ENCODE measurements at regions not wholly inside any gene's neighbourhood (a gene's known extent, or its start where the extent isn't known, plus 50 kb on each side); places are given as distances from the start of the nearest gene placed in this dataset.

DNA sequence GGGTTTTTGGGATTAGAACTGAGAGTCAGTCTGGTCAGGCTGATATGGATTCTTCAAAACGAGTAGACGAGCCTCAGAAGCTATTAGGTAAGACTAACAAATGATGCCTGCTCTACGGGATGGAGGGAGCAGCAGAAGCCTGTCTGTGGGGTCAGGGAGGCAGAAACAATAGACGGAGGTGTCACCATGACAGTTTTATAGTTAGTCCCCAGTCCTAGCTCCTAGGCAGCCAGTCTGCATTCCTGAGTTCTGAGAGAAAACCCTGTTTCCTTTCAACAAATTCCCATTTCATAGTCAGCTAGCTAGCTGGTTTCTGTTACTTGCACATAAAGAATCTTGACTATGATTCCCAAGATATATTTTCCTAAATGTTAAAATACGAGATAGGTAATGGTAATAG lies 542.1 kb downstream of the PID1 start:
- TF ChIP-seq RARG (CRISPR knock-in tag; IDR thresholded peaks at IDR 0.05; ENCODE audit: low read depth) (no peak), SMC3 (IDR thresholded peaks at IDR 0.05; ENCODE audit: low read length) (no peak), SUZ12 (IDR thresholded peaks at IDR 0.05; ENCODE audit: low read depth, low read length) (no peak), JUNB (CRISPR knock-in tag; IDR thresholded peaks at IDR 0.05; ENCODE audit: borderline replicate concordance) (no peak), ZNF501 (CRISPR knock-in tag; IDR thresholded peaks at IDR 0.05) (no peak), SIN3A (IDR thresholded peaks at IDR 0.05; ENCODE audit: borderline replicate concordance, low read depth, low read length) (no peak), CREB1 (IDR thresholded peaks at IDR 0.05) (no peak), CREB1 (CRISPR knock-in tag; IDR thresholded peaks at IDR 0.05) (no peak)
- TF ChIP-seq, protein P1, sequence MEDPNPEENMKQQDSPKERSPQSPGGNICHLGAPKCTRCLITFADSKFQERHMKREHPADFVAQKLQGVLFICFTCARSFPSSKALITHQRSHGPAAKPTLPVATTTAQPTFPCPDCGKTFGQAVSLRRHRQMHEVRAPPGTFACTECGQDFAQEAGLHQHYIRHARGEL (CRISPR knock-in tag; IDR thresholded peaks at IDR 0.05), result no peak
- TF ChIP-seq, protein P2, sequence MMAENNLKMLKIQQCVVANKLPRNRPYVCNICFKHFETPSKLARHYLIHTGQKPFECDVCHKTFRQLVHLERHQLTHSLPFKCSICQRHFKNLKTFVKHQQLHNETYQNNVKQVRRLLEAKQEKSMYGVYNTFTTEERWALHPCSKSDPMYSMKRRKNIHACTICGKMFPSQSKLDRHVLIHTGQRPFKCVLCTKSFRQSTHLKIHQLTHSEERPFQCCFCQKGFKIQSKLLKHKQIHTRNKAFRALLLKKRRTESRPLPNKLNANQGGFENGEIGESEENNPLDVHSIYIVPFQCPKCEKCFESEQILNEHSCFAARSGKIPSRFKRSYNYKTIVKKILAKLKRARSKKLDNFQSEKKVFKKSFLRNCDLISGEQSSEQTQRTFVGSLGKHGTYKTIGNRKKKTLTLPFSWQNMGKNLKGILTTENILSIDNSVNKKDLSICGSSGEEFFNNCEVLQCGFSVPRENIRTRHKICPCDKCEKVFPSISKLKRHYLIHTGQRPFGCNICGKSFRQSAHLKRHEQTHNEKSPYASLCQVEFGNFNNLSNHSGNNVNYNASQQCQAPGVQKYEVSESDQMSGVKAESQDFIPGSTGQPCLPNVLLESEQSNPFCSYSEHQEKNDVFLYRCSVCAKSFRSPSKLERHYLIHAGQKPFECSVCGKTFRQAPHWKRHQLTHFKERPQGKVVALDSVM (CRISPR knock-in tag; IDR thresholded peaks at IDR 0.05), result no peak
- TF ChIP-seq, protein P3, sequence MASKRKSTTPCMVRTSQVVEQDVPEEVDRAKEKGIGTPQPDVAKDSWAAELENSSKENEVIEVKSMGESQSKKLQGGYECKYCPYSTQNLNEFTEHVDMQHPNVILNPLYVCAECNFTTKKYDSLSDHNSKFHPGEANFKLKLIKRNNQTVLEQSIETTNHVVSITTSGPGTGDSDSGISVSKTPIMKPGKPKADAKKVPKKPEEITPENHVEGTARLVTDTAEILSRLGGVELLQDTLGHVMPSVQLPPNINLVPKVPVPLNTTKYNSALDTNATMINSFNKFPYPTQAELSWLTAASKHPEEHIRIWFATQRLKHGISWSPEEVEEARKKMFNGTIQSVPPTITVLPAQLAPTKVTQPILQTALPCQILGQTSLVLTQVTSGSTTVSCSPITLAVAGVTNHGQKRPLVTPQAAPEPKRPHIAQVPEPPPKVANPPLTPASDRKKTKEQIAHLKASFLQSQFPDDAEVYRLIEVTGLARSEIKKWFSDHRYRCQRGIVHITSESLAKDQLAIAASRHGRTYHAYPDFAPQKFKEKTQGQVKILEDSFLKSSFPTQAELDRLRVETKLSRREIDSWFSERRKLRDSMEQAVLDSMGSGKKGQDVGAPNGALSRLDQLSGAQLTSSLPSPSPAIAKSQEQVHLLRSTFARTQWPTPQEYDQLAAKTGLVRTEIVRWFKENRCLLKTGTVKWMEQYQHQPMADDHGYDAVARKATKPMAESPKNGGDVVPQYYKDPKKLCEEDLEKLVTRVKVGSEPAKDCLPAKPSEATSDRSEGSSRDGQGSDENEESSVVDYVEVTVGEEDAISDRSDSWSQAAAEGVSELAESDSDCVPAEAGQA (IDR thresholded peaks at IDR 0.05; ENCODE audit: low read depth), result no peak
- TF ChIP-seq, protein P3 (CRISPR knock-in tag; IDR thresholded peaks at IDR 0.05; ENCODE audit: borderline replicate concordance), result no peak
- TF ChIP-seq, protein P4, sequence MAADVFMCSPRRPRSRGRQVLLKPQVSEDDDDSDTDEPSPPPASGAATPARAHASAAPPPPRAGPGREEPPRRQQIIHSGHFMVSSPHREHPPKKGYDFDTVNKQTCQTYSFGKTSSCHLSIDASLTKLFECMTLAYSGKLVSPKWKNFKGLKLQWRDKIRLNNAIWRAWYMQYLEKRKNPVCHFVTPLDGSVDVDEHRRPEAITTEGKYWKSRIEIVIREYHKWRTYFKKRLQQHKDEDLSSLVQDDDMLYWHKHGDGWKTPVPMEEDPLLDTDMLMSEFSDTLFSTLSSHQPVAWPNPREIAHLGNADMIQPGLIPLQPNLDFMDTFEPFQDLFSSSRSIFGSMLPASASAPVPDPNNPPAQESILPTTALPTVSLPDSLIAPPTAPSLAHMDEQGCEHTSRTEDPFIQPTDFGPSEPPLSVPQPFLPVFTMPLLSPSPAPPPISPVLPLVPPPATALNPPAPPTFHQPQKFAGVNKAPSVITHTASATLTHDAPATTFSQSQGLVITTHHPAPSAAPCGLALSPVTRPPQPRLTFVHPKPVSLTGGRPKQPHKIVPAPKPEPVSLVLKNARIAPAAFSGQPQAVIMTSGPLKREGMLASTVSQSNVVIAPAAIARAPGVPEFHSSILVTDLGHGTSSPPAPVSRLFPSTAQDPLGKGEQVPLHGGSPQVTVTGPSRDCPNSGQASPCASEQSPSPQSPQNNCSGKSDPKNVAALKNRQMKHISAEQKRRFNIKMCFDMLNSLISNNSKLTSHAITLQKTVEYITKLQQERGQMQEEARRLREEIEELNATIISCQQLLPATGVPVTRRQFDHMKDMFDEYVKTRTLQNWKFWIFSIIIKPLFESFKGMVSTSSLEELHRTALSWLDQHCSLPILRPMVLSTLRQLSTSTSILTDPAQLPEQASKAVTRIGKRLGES (CRISPR knock-in tag; IDR thresholded peaks at IDR 0.05; ENCODE audit: borderline replicate concordance), result no peak
- TF ChIP-seq, protein P5, sequence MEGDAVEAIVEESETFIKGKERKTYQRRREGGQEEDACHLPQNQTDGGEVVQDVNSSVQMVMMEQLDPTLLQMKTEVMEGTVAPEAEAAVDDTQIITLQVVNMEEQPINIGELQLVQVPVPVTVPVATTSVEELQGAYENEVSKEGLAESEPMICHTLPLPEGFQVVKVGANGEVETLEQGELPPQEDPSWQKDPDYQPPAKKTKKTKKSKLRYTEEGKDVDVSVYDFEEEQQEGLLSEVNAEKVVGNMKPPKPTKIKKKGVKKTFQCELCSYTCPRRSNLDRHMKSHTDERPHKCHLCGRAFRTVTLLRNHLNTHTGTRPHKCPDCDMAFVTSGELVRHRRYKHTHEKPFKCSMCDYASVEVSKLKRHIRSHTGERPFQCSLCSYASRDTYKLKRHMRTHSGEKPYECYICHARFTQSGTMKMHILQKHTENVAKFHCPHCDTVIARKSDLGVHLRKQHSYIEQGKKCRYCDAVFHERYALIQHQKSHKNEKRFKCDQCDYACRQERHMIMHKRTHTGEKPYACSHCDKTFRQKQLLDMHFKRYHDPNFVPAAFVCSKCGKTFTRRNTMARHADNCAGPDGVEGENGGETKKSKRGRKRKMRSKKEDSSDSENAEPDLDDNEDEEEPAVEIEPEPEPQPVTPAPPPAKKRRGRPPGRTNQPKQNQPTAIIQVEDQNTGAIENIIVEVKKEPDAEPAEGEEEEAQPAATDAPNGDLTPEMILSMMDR (CRISPR knock-in tag; IDR thresholded peaks at IDR 0.05), result no peak
- TF ChIP-seq, protein P6, sequence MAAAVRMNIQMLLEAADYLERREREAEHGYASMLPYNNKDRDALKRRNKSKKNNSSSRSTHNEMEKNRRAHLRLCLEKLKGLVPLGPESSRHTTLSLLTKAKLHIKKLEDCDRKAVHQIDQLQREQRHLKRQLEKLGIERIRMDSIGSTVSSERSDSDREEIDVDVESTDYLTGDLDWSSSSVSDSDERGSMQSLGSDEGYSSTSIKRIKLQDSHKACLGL (CRISPR knock-in tag; IDR thresholded peaks at IDR 0.05), result no peak

Data from HepG2 (cell line).